Cerebellar nuclear complex (tissue), 1 donor: ENCODE measurements at regions not wholly inside any gene's neighbourhood (a gene's known extent, or its start where the extent isn't known, plus 50 kb on each side); places are given as distances from the start of the nearest gene placed in this dataset.
A peak's percentile ranks its signal among the peaks of the same experiment; 100 is the strongest.

ENCODE experiments used
- DNase-seq, 2 experiments: peaks; one replicate each; lab custom pipeline; 2025; lab: John Stamatoyannopoulos, UW

GRCh38 chr2:180144338-180144813 lies 137.3 kb upstream of the CWC22 start:
- no peak for DNase-seq

DNA sequence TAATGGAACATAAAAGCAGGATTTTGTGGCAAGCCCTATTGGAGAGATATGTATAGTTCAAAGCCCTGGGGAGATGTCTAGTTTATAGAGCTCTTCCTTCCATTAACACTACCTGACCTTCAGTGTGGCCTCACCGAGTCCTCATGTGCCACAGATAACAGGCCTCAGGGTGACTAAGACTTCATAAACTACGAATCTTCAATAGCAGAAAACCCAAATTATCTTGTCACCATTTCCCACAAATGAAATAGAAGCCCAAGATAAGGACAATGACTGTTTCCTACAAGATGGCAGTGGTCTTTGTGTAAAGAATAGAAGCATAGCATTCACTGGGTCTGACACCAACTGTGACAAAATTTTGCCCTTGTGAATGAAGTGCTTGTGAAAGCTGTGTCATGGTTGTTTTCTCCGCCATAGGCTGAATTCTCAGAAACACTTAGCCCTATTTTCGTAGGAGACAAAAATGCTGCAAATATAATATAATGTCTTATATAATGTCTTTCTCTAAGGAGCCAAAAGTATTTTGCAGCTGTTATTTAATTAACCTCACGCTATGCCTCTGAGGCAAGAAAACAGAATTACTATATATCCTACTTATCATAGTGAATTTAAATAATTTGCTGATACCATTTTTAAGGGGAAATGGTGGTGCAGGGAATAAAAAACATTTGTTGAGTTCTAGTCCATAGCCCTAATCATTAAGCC lies 136.7 kb upstream of the CWC22 start:
- DNase-seq: no peak

- no peak for DNase-seq
These were observed 134.5 kb upstream of the CWC22 start for GRCh38 chr2:180141600-180141999.

- no peak for DNase-seq
These were observed 126.6 kb upstream of the CWC22 start for GRCh38 chr2:180133736-180134135.

DNA sequence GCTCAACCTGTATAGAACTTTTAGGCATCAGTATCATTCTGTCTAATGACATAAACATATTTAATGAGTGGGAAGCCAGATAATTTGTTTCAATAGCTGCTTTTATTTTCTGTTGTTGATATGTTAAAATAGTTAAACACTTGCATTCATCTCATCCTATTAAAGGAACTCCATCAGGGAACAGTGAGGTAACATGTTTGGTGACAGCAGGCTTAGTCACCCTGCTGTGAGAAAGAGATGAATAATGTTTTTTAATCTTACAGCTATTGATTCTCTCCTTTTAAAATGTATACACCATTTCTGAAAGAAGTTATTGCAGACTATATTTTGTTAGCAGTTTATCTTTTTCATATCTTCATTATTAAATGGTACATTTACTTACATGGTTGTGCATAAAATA lies 123.3 kb upstream of the CWC22 start:
- no peak for DNase-seq

GRCh38 chr2:180128861-180129260 lies 121.8 kb upstream of the CWC22 start:
- DNase-seq: no peak

GRCh38 chr2:180125245-180125962 lies 118.3 kb upstream of the CWC22 start:
- peak in 1 of 2 experiments; percentile 45 for DNase-seq

GRCh38 chr2:180124273-180125139 lies 117.4 kb upstream of the CWC22 start:
- DNase-seq: peak in 1 of 2 experiments; percentile 49

DNA sequence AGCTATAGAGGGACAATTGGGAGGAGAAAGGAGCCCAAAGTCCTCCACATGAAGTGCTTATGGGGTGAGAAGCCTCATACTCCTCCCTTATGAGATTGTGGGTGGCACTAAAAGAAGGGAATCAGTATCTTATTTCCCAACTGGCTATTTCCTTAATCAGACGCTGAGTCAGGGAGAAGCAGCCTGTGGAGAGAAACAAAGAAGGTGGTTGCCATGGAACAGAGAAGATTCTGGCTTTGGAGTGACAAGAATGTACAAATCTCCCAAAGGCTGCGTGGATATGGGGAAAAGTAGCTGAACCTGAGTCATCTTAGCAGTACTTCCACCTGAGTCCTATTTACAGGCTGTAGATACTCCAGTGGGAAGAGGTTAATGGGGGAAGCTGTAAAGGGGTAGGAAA lies 115.8 kb upstream of the CWC22 start:
- no peak for DNase-seq

DNA sequence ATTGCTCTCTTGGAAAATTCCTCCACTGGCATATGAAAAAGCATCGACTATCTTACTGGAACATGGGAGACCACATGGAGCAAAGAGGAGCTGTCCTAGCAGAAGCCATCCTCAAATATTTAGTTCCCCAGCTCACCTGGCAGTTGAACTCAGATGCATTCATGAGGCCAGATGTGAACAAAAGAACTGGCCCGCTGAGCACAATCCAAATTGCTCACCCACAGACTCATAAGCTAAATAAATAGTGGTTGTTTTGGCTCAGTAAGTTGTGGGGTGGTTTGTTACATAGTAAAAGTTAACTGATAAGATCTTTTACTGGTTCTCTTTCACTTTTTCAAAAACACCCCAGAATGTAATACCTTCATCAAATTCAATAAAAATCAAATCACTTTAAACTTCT lies 108.6 kb upstream of the CWC22 start:
- DNase-seq: no peak

DNA sequence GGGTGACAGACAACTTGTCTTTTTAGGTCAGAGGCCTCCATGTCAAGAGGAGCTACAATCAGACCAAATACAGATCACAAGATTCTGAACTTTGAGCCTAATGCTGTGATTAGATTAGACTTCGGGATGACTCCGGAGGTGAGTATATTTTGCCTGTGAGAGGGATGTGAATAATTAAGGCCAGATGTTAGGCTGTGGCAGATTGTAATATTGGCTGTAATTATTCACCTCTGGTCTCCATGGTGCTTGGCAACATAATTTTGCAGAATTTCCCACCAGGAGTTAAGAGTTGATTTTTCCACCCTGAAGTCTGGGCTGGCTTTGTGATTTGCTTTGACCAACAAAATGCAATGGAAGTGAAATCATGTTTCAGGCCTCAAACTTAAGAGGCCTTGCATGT lies 108.2 kb upstream of the CWC22 start:
- no peak for DNase-seq

DNA sequence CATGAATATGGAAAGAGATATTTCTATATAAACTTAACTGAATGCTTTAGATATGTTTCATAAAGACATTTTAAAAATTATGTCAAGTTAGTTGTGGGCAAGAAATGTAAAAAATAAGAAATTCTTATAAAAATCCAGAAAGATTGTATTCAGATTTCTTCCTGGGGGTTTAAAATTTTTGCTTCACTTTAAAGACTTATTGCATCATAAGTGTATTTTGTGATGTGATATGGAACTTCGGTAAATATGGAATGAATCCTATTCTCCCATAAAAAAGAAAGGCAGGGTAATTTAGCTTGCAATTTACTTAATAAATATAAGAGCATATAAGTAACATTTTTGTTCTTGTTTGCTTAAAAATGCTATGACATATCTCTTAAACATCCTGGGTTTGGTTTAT lies 104.8 kb upstream of the CWC22 start:
- no peak for DNase-seq

DNA sequence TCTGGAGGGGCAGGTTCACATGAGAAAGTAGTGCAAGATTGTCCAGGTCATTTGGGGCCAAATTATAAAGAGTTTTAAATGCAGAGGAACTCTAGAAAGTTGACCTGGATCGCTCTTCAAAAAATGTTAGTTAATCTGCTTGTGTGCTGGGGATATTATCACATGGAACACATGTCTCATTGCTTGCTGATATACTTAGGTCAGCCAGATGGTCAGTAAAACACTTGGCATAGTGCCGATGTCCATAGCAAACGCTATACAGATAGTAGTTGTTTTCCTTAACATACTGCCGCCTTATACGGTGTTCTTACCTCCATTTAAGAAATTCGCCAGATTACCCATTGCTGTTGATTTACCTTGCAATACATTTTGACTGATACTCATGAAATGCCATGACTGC lies 103.4 kb upstream of the CWC22 start:
- no peak for DNase-seq

- DNase-seq: no peak
These were observed 94.7 kb upstream of the CWC22 start for GRCh38 chr2:180101846-180102245.

DNA sequence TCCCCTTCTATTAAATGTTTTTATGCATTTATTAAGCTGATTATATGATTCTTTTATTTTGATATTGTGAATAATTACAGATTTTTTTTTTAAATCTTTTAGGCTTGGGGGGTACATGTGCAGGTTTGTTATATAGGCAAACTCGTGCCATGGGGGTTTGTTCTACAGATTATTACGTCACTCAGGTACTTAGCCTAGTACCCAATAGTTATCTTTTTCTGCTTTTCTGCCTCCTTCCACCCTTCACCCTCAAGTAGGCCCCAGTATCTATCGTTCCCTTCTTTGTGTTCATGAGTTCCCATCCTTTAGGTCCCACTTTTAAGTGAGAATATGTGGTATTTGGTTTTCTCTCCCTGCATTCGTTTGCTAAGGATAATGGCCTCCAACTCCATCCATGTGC lies 92.2 kb upstream of the CWC22 start:
- DNase-seq: no peak

DNA sequence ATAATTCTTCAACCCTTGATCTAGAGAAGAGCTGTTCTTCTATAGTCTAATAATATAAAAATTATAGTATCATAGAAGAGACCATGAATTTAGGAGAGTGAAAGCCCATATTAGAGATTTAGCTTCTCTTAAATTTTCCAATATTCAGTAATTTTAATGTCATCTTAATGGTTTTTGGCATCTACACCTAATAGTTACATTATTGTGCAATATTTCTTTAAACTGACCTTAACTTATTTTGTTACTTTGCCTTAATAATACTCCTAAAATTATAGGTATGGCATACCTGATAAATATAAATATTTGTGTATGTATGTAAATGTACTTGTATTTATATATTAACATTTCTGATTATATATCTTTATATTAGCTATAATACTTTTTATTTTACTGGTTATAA lies 78.0 kb upstream of the CWC22 start:
- no peak for DNase-seq

DNA sequence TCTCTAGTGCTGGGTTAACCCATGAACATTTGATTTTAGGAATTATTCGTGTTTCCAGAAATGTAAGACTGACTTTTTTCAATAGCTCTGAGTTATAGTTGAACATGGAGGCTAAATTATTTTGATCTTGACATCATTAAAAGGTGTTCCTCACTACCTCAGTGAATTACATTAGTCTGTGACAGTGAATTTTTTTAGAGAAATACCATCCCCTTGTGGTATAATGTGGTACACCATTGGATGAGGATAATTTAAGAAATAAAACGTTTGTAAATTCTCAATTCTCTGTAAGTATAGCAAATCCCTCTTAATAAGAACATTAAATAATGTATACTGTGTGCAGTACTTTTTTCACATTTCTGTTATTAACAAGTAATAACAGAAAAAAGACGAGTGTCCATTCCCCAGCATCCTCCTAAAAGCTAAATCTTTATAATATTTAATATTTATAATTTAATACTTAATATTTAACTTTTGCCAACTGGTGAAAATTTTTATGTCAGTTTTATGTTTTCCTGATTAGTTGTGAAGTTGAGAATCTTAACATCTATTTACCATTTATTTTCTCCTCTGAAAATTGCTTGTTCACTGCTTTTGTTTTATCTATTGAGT lies 70.3 kb upstream of the CWC22 start:
- no peak for DNase-seq

GRCh38 chr2:180075870-180076269 lies 68.8 kb upstream of the CWC22 start:
- DNase-seq: no peak

GRCh38 chr2:180071797-180072196 lies 64.7 kb upstream of the CWC22 start:
- DNase-seq: no peak

DNA sequence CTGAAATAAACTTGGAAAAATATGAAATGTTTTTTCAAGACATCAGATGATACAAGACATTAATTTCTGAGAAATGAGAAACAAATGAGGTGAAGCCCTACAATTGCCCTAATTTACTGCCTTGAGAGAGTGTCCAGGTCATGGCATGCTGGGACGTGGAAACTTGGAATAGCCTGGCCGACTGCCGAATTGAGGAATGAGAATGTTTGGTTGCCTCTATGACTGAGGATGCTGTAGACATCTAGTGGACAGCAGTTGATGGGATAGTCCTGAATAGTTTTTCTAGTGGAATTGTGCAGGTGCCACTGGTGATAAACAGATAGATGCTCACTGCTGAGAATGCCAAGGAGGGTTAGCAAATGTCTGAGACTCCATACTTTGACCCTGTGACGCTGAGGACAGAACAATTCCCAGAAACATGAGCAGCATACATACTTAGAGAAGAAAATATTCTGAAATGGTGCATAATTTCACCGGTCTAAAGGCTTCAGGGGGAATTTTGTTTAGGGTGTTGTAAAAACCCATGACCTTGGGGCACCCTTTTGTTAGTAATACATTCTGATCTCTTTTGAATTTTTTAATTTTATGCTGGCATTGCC lies 56.5 kb upstream of the CWC22 start:
- DNase-seq: no peak

DNA sequence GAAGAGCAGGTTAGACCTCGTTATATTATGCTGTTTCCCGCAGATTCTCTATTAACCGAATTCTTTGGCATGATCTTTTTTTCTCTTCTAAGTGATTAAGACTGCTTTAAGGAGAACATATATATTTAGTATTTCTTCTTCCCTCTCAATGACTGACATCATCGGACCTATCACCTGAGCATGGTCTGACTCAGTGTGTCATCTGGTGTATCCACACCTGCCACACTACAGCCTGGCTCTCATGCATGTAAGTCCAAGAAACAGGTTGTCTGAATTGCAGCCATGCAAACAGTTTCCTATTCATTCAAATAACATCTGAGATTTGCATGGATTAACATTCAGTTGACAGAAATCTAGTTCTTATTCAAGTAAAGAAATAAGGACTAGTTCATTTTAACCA lies 55.1 kb upstream of the CWC22 start:
- no peak for DNase-seq

DNA sequence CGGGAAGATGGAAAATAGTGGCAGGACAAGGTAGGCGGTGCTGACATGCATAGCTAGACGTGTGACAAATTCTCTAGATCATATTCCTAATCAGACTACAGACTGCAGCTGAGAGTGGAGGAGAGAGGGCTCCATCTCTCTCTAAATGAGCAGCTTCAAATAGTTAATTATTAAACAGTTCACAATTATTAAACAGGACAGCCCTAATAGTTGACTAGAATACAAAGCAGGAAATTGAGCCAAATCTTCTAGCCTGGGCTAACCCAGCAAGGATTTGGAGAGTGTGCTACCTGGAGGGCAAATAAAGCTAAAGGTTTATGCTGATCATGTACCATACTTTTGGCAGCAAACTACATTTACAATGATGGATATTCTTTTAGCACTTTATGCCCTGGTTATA lies 54.4 kb upstream of the CWC22 start:
- no peak for DNase-seq
